H1 (cell line): ENCODE measurements at regions not wholly inside any gene's neighbourhood (a gene's known extent, or its start where the extent isn't known, plus 50 kb on each side); places are given as distances from the start of the nearest gene placed in this dataset.

Experiments
- CTCF ChIA-PET: fragments of 300-600 bp; sonication (Branson Sonifier 250); formaldehyde crosslinking; loops from one replicate; lab custom pipeline; 2021; ENCODE audit not compliant: partially characterized antibody; lab: Charles Lee
- POLR2A ChIA-PET: fragments of 300-600 bp; sonication (Branson Sonifier 250); formaldehyde crosslinking; loops from one replicate; lab custom pipeline; 2021; ENCODE audit warnings: inconsistent platforms; ENCODE audit not compliant: partially characterized antibody; lab: Charles Lee
- DNase-seq, 2 experiments: peaks; one replicate each; pipeline versions ENCODE4 v3.0.0 to v3.0.0-alpha.2; 2010 to 2022; ENCODE audit warnings: low spot score in 2 of 2, low read depth in 1 of 2, mixed read lengths in 1 of 2
- FAIRE-seq: peaks from 2 replicates; lab custom pipeline; 2011; peaks lifted over from hg19 to GRCh38; lab: Jason Lieb, UNC
- H2AFZ ChIP-seq: 2 replicates; pipeline ENCODE4 v1.8.1; 2012; ENCODE audit warnings: low read length, inconsistent platforms
- H2AK5ac ChIP-seq: 2 replicates; pipeline ENCODE4 v1.6.1; 2013; ENCODE audit warnings: low read depth, low read length
- H2BK120ac ChIP-seq: replicated peaks from 2 replicates; pipeline ENCODE3; 2013; ENCODE audit warnings: low read depth, low read length, inconsistent platforms
- H2BK12ac ChIP-seq: 2 replicates; pipeline ENCODE4 v1.6.1; 2013; ENCODE audit warnings: low read depth, low read length
- H2BK15ac ChIP-seq: 2 replicates; pipeline ENCODE4 v1.6.1; 2013; ENCODE audit warnings: low read length
- H2BK20ac ChIP-seq: 2 replicates; pipeline ENCODE4 v1.6.1; 2013; ENCODE audit warnings: low read length
- H2BK5ac ChIP-seq: 2 replicates; pipeline ENCODE4 v1.6.1; 2013; ENCODE audit warnings: low read depth, low read length
- H3K14ac ChIP-seq: 2 replicates; pipeline ENCODE4 v1.6.1; 2013; ENCODE audit warnings: inconsistent platforms; ENCODE audit not compliant: insufficient read length
- H3K18ac ChIP-seq: 2 replicates; pipeline ENCODE4 v1.6.1; 2013; ENCODE audit warnings: low read length; ENCODE audit errors: extremely low read depth
- H3K23ac ChIP-seq: 2 replicates; pipeline ENCODE4 v1.6.1; 2013; ENCODE audit warnings: inconsistent platforms; ENCODE audit not compliant: insufficient read length
- H3K23me2 ChIP-seq: 2 replicates; pipeline ENCODE4 v1.6.1; 2013; ENCODE audit warnings: low read depth, low read length
- H3K27ac ChIP-seq: 2 replicates; pipeline ENCODE4 v1.6.1; 2011; ENCODE audit warnings: low read depth, low read length, inconsistent platforms
- H3K27me3 ChIP-seq, 4 experiments: replicated peaks in 1 of 4; 1 replicate in 1 of 4; 2 replicates in 3 of 4; pipeline versions ENCODE4 v1.6.1 to v1.8.1; 2011 to 2013; ENCODE audit warnings: low read length in 3 of 4, mild to moderate bottlenecking in 3 of 4, inconsistent platforms in 2 of 4, mixed read lengths in 2 of 4, moderate library complexity in 1 of 4; ENCODE audit not compliant: control insufficient read depth in 3 of 4, insufficient read depth in 3 of 4; ENCODE audit errors: extremely low read depth in 1 of 4
- H3K36me3 ChIP-seq, 4 experiments: 2 replicates each; pipeline versions ENCODE4 v1.6.1 to v1.8.1; 2011 to 2013; ENCODE audit warnings: mild to moderate bottlenecking in 4 of 4, low read length in 3 of 4, moderate library complexity in 2 of 4, control low read depth in 1 of 4, inconsistent platforms in 1 of 4; ENCODE audit not compliant: insufficient read depth in 4 of 4, control insufficient read depth in 2 of 4
- H3K4ac ChIP-seq: replicated peaks from 2 replicates; pipeline ENCODE3; 2013; ENCODE audit warnings: low read length, low read depth, mixed read lengths, inconsistent platforms; ENCODE audit not compliant: insufficient read length
- H3K4me1 ChIP-seq, 4 experiments: replicated peaks in 1 of 4; 1 replicate in 1 of 4; 2 replicates in 3 of 4; pipeline versions ENCODE4 v1.6.1 to v1.8.1; 2011 to 2013; ENCODE audit warnings: low read length in 3 of 4, inconsistent platforms in 2 of 4, mixed read lengths in 1 of 4; ENCODE audit not compliant: insufficient read depth in 4 of 4, control insufficient read depth in 3 of 4
- H3K4me2 ChIP-seq, 2 experiments: 2 replicates each; pipeline versions ENCODE4 v1.6.1 to v1.8.1; 2011 to 2013; ENCODE audit warnings: low read depth in 2 of 2, low read length in 2 of 2, control low read depth in 1 of 2, inconsistent platforms in 1 of 2, mild to moderate bottlenecking in 1 of 2; ENCODE audit not compliant: insufficient read depth in 1 of 2
- H3K4me3 ChIP-seq, 4 experiments: fragments of 200-600, 300-600 bp in 1 of 4; sonication (generic), shearing (Covaris generic), sonication (Bioruptor Twin) in 1 of 4; 2 replicates each; pipeline versions ENCODE4 v1.5.1 to v1.8.1; 2011 to 2016; ENCODE audit warnings: low read length in 4 of 4, low read depth in 3 of 4, control low read depth in 2 of 4, inconsistent platforms in 2 of 4, mild to moderate bottlenecking in 2 of 4, mixed read lengths in 1 of 4, moderate library complexity in 1 of 4; ENCODE audit not compliant: insufficient read depth in 2 of 4; ENCODE audit errors: extremely low read depth in 1 of 4
- H3K56ac ChIP-seq: replicated peaks from 2 replicates; pipeline ENCODE3; 2013; ENCODE audit warnings: low read depth, mild to moderate bottlenecking, mixed read lengths, low read length, inconsistent platforms; ENCODE audit not compliant: insufficient read length
- H3K79me1 ChIP-seq: 2 replicates; pipeline ENCODE4 v1.6.1; 2013; ENCODE audit warnings: low read depth, low read length, control low read depth
- H3K79me2 ChIP-seq, 2 experiments: 2 replicates each; pipeline versions ENCODE4 v1.6.1 to v1.8.1; 2012 to 2013; ENCODE audit warnings: low read length in 2 of 2, mild to moderate bottlenecking in 2 of 2, inconsistent platforms in 1 of 2; ENCODE audit not compliant: insufficient read depth in 2 of 2, control insufficient read depth in 1 of 2
- H3K9ac ChIP-seq, 4 experiments: replicated peaks in 1 of 4; 1 replicate in 1 of 4; 2 replicates in 3 of 4; pipeline versions ENCODE4 v1.6.1 to v1.8.1; 2011 to 2013; ENCODE audit warnings: low read depth in 3 of 4, low read length in 3 of 4, control low read depth in 2 of 4, mild to moderate bottlenecking in 2 of 4, moderate library complexity in 2 of 4, inconsistent platforms in 1 of 4; ENCODE audit errors: extremely low read depth in 1 of 4
- H3K9me3 ChIP-seq, 2 experiments: 2 replicates each; pipeline versions ENCODE4 v1.6.1 to v1.8.1; 2012 to 2013; ENCODE audit warnings: mild to moderate bottlenecking in 2 of 2, moderate library complexity in 2 of 2, control low read depth in 1 of 2, inconsistent platforms in 1 of 2, low read depth in 1 of 2, low read length in 1 of 2, mixed read lengths in 1 of 2; ENCODE audit not compliant: insufficient read depth in 2 of 2
- H4K20me1 ChIP-seq, 2 experiments: replicated peaks in 1 of 2; 2 replicates each; pipeline versions ENCODE3 to v1.8.1; 2011 to 2013; ENCODE audit warnings: inconsistent platforms in 2 of 2, low read length in 2 of 2, mild to moderate bottlenecking in 1 of 2; ENCODE audit not compliant: insufficient read depth in 2 of 2, control insufficient read depth in 1 of 2
- H4K5ac ChIP-seq: 2 replicates; pipeline ENCODE4 v1.6.1; 2013; ENCODE audit warnings: low read length, low read depth, mixed read lengths, inconsistent platforms; ENCODE audit not compliant: insufficient read length
- H4K8ac ChIP-seq: 2 replicates; pipeline ENCODE4 v1.8.0; 2013; ENCODE audit warnings: mild to moderate bottlenecking, moderate library complexity, low read length, inconsistent platforms; ENCODE audit not compliant: insufficient read depth; ENCODE audit errors: extremely low read depth
- H4K91ac ChIP-seq: replicated peaks from 2 replicates; pipeline ENCODE3; 2013; ENCODE audit warnings: low read length, mixed read lengths, inconsistent platforms; ENCODE audit not compliant: insufficient read length
- CBX8 ChIP-seq: fragments of 300-800, 300-1000 bp; sonication (generic); IDR thresholded peaks from 2 replicates; pipeline ENCODE4 v1.7.1; 2016; ENCODE audit warnings: low read depth, low read length, borderline replicate concordance
- GABPA ChIP-seq: IDR thresholded peaks from 2 replicates; pipeline ENCODE4 v1.6.1; 2011; ENCODE audit warnings: mild to moderate bottlenecking, low read length, moderate library complexity, borderline replicate concordance; ENCODE audit not compliant: insufficient read depth
- HDAC2 ChIP-seq, 2 experiments: fragments of 300-600 bp in 1 of 2; sonication (generic) in 1 of 2; IDR thresholded peaks; 2 replicates each; pipeline ENCODE4 v1.6.1; 2011 to 2012; ENCODE audit warnings: low read depth in 2 of 2, low read length in 2 of 2, mild to moderate bottlenecking in 2 of 2, moderate library complexity in 2 of 2, borderline replicate concordance in 1 of 2, inconsistent platforms in 1 of 2
- HDAC6 ChIP-seq: IDR thresholded peaks from one replicate; pipeline ENCODE4 v1.7.1; 2012; ENCODE audit warnings: low read depth, mild to moderate bottlenecking, inconsistent platforms, low read length, moderate library complexity
- JUN ChIP-seq: IDR thresholded peaks from 2 replicates; pipeline ENCODE4 v1.6.1; 2011; ENCODE audit warnings: low read depth, mild to moderate bottlenecking, improper control_type of control experiment, low read length
- JUND ChIP-seq: IDR thresholded peaks from 2 replicates; pipeline ENCODE4 v1.6.1; 2011; ENCODE audit warnings: mild to moderate bottlenecking, improper control_type of control experiment, low read length
- KDM1A ChIP-seq: fragments of 200-600, 300-600 bp; sonication (generic); IDR thresholded peaks from 2 replicates; pipeline ENCODE4 v1.7.1; 2016; ENCODE audit warnings: mild to moderate bottlenecking, low read length, borderline replicate concordance
- KDM5A ChIP-seq: fragments of 200-600 bp; IDR thresholded peaks from 2 replicates; pipeline ENCODE4 v1.7.1; 2012; ENCODE audit warnings: mild to moderate bottlenecking, low read length, inconsistent platforms, mixed read lengths
- MAFK ChIP-seq: IDR thresholded peaks from 2 replicates; pipeline ENCODE4 v1.6.1; 2012; ENCODE audit warnings: low read depth, mild to moderate bottlenecking, improper control_type of control experiment, low read length
- RFX5 ChIP-seq: IDR thresholded peaks from 2 replicates; pipeline ENCODE4 v1.6.1; 2011; ENCODE audit warnings: low read depth, low read length, improper control_type of control experiment, borderline replicate concordance
- SIRT6 ChIP-seq: IDR thresholded peaks from one replicate; pipeline ENCODE4 v1.7.1; 2012; ENCODE audit warnings: low read length, inconsistent platforms
- SIX5 ChIP-seq: IDR thresholded peaks from 2 replicates; pipeline ENCODE4 v1.6.1; 2011; ENCODE audit warnings: mild to moderate bottlenecking, low read depth, low read length
- SRF ChIP-seq: IDR thresholded peaks from 2 replicates; pipeline ENCODE4 v1.6.1; 2011; ENCODE audit warnings: mild to moderate bottlenecking, low read depth, low read length, moderate library complexity
- SUZ12 ChIP-seq: fragments of 200-600 bp; sonication (generic); IDR thresholded peaks from 2 replicates; pipeline ENCODE4 v1.6.1; 2012; ENCODE audit warnings: mild to moderate bottlenecking, inconsistent platforms, low read length, moderate library complexity, mixed read lengths
- TCF12 ChIP-seq: IDR thresholded peaks from 2 replicates; pipeline ENCODE4 v1.6.1; 2011; ENCODE audit warnings: low read depth, mild to moderate bottlenecking, low read length
- WGBS, 2 experiments: shearing (Covaris generic) in 1 of 2; methylation state at CpG; one replicate each; pipeline versions ENCODE4 v1.1.6 to v1.1.7; 2013 to 2015; ENCODE audit warnings: low lambda C conversion rate in 2 of 2, mixed read lengths in 2 of 2, inconsistent platforms in 1 of 2, low coverage in 1 of 2, missing lambda C conversion rate in 1 of 2; ENCODE audit not compliant: insufficient replicate concordance in 2 of 2, insufficient coverage in 1 of 2, insufficient read length in 1 of 2; ENCODE audit errors: extremely low coverage in 1 of 2, missing lambda C conversion rate in 1 of 2; 5-methylcytosine and 5-hydroxymethylcytosine counted together

GRCh38 chr9:107973451-107973850 is 483.9 kb upstream of the KLF4 start:
- H3K4me3 ChIP-seq: no peak overlapping the region
- no peak overlapping the region for H4K91ac ChIP-seq
- no peak overlapping the region for H4K8ac ChIP-seq
- H3K56ac ChIP-seq: no peak overlapping the region
- H3K18ac ChIP-seq: no peak overlapping the region
- ChIA-PET CTCF (interaction anchor here (0.7 to 1.1 kb wide), 3 partner anchors 11 to 281 kb away, joined by 3 to 4 read pairs (median 3); no protein-coding TSS in a partner anchor), POLR2A (no interaction called here)
- FAIRE-seq (no peak), DNase-seq (no peak)
- H3K27ac ChIP-seq: no peak overlapping the region
- no peak overlapping the region for H3K23ac ChIP-seq
- H2BK5ac ChIP-seq: no peak overlapping the region
- H2AFZ ChIP-seq: no peak overlapping the region
- H2AK5ac ChIP-seq: no peak overlapping the region
- no peak overlapping the region for H2BK12ac ChIP-seq
- no peaks in the 10 kb centered on the region for H3K79me2 ChIP-seq
- no peaks in the 10 kb centered on the region for H4K20me1 ChIP-seq
- H3K9ac ChIP-seq: no peak overlapping the region
- H3K79me1 ChIP-seq: no peaks in the 10 kb centered on the region
- no peak overlapping the region for H2BK120ac ChIP-seq
- no peak for TF ChIP-seq SIRT6
- no peak for TF ChIP-seq KDM1A
- TF ChIP-seq HDAC6: no peak
- TF ChIP-seq CBX8: no peak
- no peak for TF ChIP-seq MAFK
- no peak for TF ChIP-seq TCF12
- TF ChIP-seq SIX5: no peak
- TF ChIP-seq JUND: no peak
- no peak for TF ChIP-seq KDM5A
- no peak for TF ChIP-seq RFX5
- TF ChIP-seq JUN: no peak
- TF ChIP-seq GABPA: no peak
- no peak for TF ChIP-seq SUZ12
- TF ChIP-seq SRF: no peak
- TF ChIP-seq HDAC2 (IDR thresholded peaks at IDR 0.05; ENCODE audit: borderline replicate concordance in 1 of 2, low read depth in 2 of 2, low read length in 2 of 2): no peak
- WGBS, 2 experiments: 93% methylated on average over 1 of the region's 1 CpG; no CpG with 5 or more reads in 1 of the 2 experiments
- H2BK15ac ChIP-seq: no peak overlapping the region
- no peak overlapping the region for H3K4me2 ChIP-seq
- no peaks in the 10 kb centered on the region for H3K27me3 ChIP-seq
- H3K14ac ChIP-seq: no peak overlapping the region
- no peaks in the 10 kb centered on the region for H3K23me2 ChIP-seq
- no peaks in the 10 kb centered on the region for H3K9me3 ChIP-seq
- peaks cover 0 to 3% (median 1%) of the 10 kb centered on the region in 4 experiments; a peak in 2 of 7 replicates for H3K4me1 ChIP-seq
- no peak overlapping the region for H2BK20ac ChIP-seq
- no peak overlapping the region for H3K4ac ChIP-seq
- H3K36me3 ChIP-seq: no peaks in the 10 kb centered on the region
- H4K5ac ChIP-seq: no peak overlapping the region
